WTC11 (cell line): ENCODE measurements at regions not wholly inside any gene's neighbourhood (a gene's known extent, or its start where the extent isn't known, plus 50 kb on each side); places are given as distances from the start of the nearest gene placed in this dataset.

ENCODE experiments used
- CTCF ChIP-seq: fragments of 200-600 bp; IDR thresholded peaks from 2 replicates; pipeline ENCODE4 v1.8.0; 2022; ENCODE audit warnings: antibody characterized with exemption
- HMGXB4 ChIP-seq: sonication (generic); formaldehyde crosslinking; IDR thresholded peaks from 2 replicates; pipeline ENCODE4 v1.8.1; 2023; ENCODE audit warnings: mild to moderate bottlenecking, moderate library complexity, missing genetic modification reagents
- IRF1 ChIP-seq: sonication (generic); formaldehyde crosslinking; IDR thresholded peaks from 2 replicates; pipeline ENCODE4 v1.8.0; 2023; ENCODE audit warnings: missing genetic modification reagents
- PRDM15 ChIP-seq: sonication (generic); formaldehyde crosslinking; IDR thresholded peaks from 2 replicates; pipeline ENCODE4 v1.8.0; 2022; ENCODE audit warnings: missing genetic modification reagents
- ZNF232 ChIP-seq: sonication (generic); formaldehyde crosslinking; IDR thresholded peaks from 2 replicates; pipeline ENCODE4 v1.8.0; 2022; ENCODE audit warnings: mild to moderate bottlenecking, missing genetic modification reagents
- ZNF425 ChIP-seq: fragments of 250-450 bp; sonication (Bioruptor Pico); conservative IDR thresholded peaks from 2 replicates; pipeline ENCODE4 v1.9.0; 2021; ENCODE audit warnings: mild to moderate bottlenecking

- TF ChIP-seq HMGXB4 (CRISPR knock-in tag) (no peak), ZNF232 (CRISPR knock-in tag) (no peak), ZNF425 (no peak), CTCF (no peak), IRF1 (CRISPR knock-in tag) (no peak), PRDM15 (CRISPR knock-in tag) (no peak)
These were observed 451.4 kb downstream of the WDR72 start for GRCh38 chr15:53307952-53308624.
